Keratinocyte (primary cell): ENCODE measurements at regions not wholly inside any gene's neighbourhood (a gene's known extent, or its start where the extent isn't known, plus 50 kb on each side); places are given as distances from the start of the nearest gene placed in this dataset.

Experiments used
- DNase-seq: peaks from one replicate; pipeline ENCODE4 v3.0.0-alpha.2; 2011; ENCODE audit warnings: low read depth, missing footprints, low spot score
- FAIRE-seq: peaks from 2 replicates; lab custom pipeline; 2011; peaks lifted over from hg19 to GRCh38; lab: Jason Lieb, UNC
- H2AFZ ChIP-seq: 2 replicates; pipeline ENCODE4 v1.6.0; 2012; ENCODE audit warnings: low read length, control low read depth, inconsistent platforms; ENCODE audit not compliant: control insufficient read depth
- H3K27ac ChIP-seq: 2 replicates; pipeline ENCODE4 v1.5.1; 2011; ENCODE audit warnings: low read length; ENCODE audit not compliant: control insufficient read depth, insufficient read depth
- H3K27me3 ChIP-seq: 3 replicates; pipeline ENCODE4 v1.6.0; 2011; ENCODE audit warnings: low read length; ENCODE audit not compliant: control insufficient read depth, insufficient read depth; ENCODE audit errors: extremely low read depth
- H3K36me3 ChIP-seq, 2 experiments: 2 replicates in 1 of 2; 3 replicates in 1 of 2; pipeline ENCODE4 v1.5.1; 2011; ENCODE audit warnings: low read length in 2 of 2, mild to moderate bottlenecking in 1 of 2; ENCODE audit not compliant: control insufficient read depth in 2 of 2, insufficient read depth in 2 of 2; ENCODE audit errors: extremely low read depth in 1 of 2
- H3K4me1 ChIP-seq: 3 replicates; pipeline ENCODE4 v1.5.1; 2011; ENCODE audit warnings: low read length; ENCODE audit not compliant: control insufficient read depth, insufficient read depth; ENCODE audit errors: extremely low read depth
- H3K4me2 ChIP-seq: 3 replicates; pipeline ENCODE4 v1.6.0; 2011; ENCODE audit warnings: low read depth, low read length; ENCODE audit not compliant: control insufficient read depth, insufficient read depth; ENCODE audit errors: extremely low read depth
- H3K4me3 ChIP-seq, 3 experiments: fragments of 200-600 bp in 1 of 3; sonication (generic) in 1 of 3; 2 replicates in 2 of 3; 3 replicates in 1 of 3; pipeline ENCODE4 v1.5.1; 2011 to 2016; ENCODE audit warnings: low read length in 3 of 3, mild to moderate bottlenecking in 3 of 3, control low read depth in 2 of 3, inconsistent platforms in 1 of 3, low read depth in 1 of 3, mixed read lengths in 1 of 3, mixed run types in 1 of 3, moderate library complexity in 1 of 3; ENCODE audit not compliant: control insufficient read depth in 2 of 3, insufficient read depth in 2 of 3; ENCODE audit errors: extremely low read depth in 1 of 3
- H3K79me2 ChIP-seq: 2 replicates; pipeline ENCODE4 v1.6.0; 2012; ENCODE audit warnings: low read length; ENCODE audit not compliant: control insufficient read depth, insufficient read depth
- H3K9ac ChIP-seq: 3 replicates; pipeline ENCODE4 v1.6.0; 2011; ENCODE audit warnings: low read length; ENCODE audit not compliant: control insufficient read depth, insufficient read depth; ENCODE audit errors: extremely low read depth
- H3K9me1 ChIP-seq: 3 replicates; pipeline ENCODE4 v1.6.0; 2011; ENCODE audit warnings: low read length; ENCODE audit not compliant: control insufficient read depth, insufficient read depth; ENCODE audit errors: extremely low read depth
- H3K9me3 ChIP-seq: 2 replicates; pipeline ENCODE4 v1.5.1; 2012; ENCODE audit warnings: low read depth, low read length; ENCODE audit not compliant: control insufficient read depth
- H4K20me1 ChIP-seq: 3 replicates; pipeline ENCODE4 v1.6.0; 2011; ENCODE audit warnings: low read length; ENCODE audit not compliant: control insufficient read depth, insufficient read depth; ENCODE audit errors: extremely low read depth
- CTCF ChIP-seq, 3 experiments: IDR thresholded peaks in 1 of 3; conservative IDR thresholded peaks in 1 of 3; optimal IDR thresholded peaks in 1 of 3; 2 replicates in 2 of 3; 3 replicates in 1 of 3; pipeline versions ENCODE3 to v1.5.1; 2011; ENCODE audit warnings: low read length in 3 of 3, mild to moderate bottlenecking in 3 of 3, moderate library complexity in 2 of 3, control low read depth in 1 of 3, inconsistent platforms in 1 of 3; ENCODE audit not compliant: insufficient read depth in 2 of 3; ENCODE audit errors: extremely low read depth in 1 of 3
- EZH2 ChIP-seq: IDR thresholded peaks from one replicate; pipeline ENCODE4 v1.6.1; 2012; ENCODE audit warnings: inconsistent platforms, mild to moderate bottlenecking, low read length, moderate library complexity
- dilution Hi-C: fragments of 300-500 bp; cut with MboI; formaldehyde crosslinking; loops from one replicate; pipeline ENCODE4 v1.7.0; 2020; ENCODE audit warnings: low sequenced_read_pairs; ENCODE audit not compliant: extremely low pct_ligation_motif_present

GRCh38 chr4:42225286-42225685 is 72.8 kb upstream of the BEND4 start:
- FAIRE-seq (no peak), DNase-seq (no peak)
- H3K4me2 ChIP-seq, result no peak overlapping the region
- no peak overlapping the region for H3K4me3 ChIP-seq
- no peaks in the 10 kb centered on the region for H3K27me3 ChIP-seq
- no peaks in the 10 kb centered on the region for H3K9me3 ChIP-seq
- no peaks in the 10 kb centered on the region for H3K36me3 ChIP-seq
- H4K20me1 ChIP-seq, result no peaks in the 10 kb centered on the region
- H3K9me1 ChIP-seq, result no peaks in the 10 kb centered on the region
- no peak for TF ChIP-seq EZH2
- TF ChIP-seq CTCF (optimal IDR thresholded peaks at IDR 0.05 in 1 of 3, IDR thresholded peaks at IDR 0.05 in 1 of 3, conservative IDR thresholded peaks at IDR 0.05 in 1 of 3; ENCODE audit: extremely low read depth in 1 of 3, insufficient read depth in 2 of 3, low read length in 3 of 3), result no peak
- no peak overlapping the region for H3K9ac ChIP-seq
- dilution Hi-C loops, result no loop called here
- H3K79me2 ChIP-seq, result no peaks in the 10 kb centered on the region
- H3K27ac ChIP-seq, result no peak overlapping the region
- H2AFZ ChIP-seq, result no peak overlapping the region
- H3K4me1 ChIP-seq, result no peaks in the 10 kb centered on the region

GRCh38 chr4:42234817-42235216 is 82.4 kb upstream of the BEND4 start:
- DNase-seq, result no peak
- dilution Hi-C loops, result no loop called here
- TF ChIP-seq CTCF (optimal IDR thresholded peaks at IDR 0.05 in 1 of 3, IDR thresholded peaks at IDR 0.05 in 1 of 3, conservative IDR thresholded peaks at IDR 0.05 in 1 of 3; ENCODE audit: extremely low read depth in 1 of 3, insufficient read depth in 2 of 3, low read length in 3 of 3) (no peak), EZH2 (no peak)

More at GRCh38 chr4:42234817-42235216, 82.4 kb upstream of the BEND4 start:
- no peak for FAIRE-seq
- no peaks in the 10 kb centered on the region for H3K4me1 ChIP-seq
- H3K9me1 ChIP-seq, result no peaks in the 10 kb centered on the region
- H3K79me2 ChIP-seq, result no peaks in the 10 kb centered on the region
- H3K4me3 ChIP-seq, result no peak overlapping the region
- no peak overlapping the region for H2AFZ ChIP-seq
- no peaks in the 10 kb centered on the region for H3K36me3 ChIP-seq
- H3K27me3 ChIP-seq, result no peaks in the 10 kb centered on the region
- H3K9ac ChIP-seq, result no peak overlapping the region
- H3K4me2 ChIP-seq, result no peak overlapping the region
- no peaks in the 10 kb centered on the region for H4K20me1 ChIP-seq
- no peaks in the 10 kb centered on the region for H3K9me3 ChIP-seq
- H3K27ac ChIP-seq, result no peak overlapping the region
